K562 (cell line): ENCODE measurements at regions not wholly inside any gene's neighbourhood (a gene's known extent, or its start where the extent isn't known, plus 50 kb on each side); places are given as distances from the start of the nearest gene placed in this dataset.

Experiments
- ATAC-seq: fragments of 200-7000 bp; cut with Tn5 transposase; 3 replicates; pipeline ENCODE4 v1.9.1; 2020; ENCODE audit warnings: moderate library complexity
- BruUV-seq: library from RNA; stranded (reverse); fragments of 400-500 nt; replicated peaks from 2 replicates; lab custom pipeline; 2021; lab: Mats Ljungman, UMichigan
- CTCF ChIA-PET: fragments of 300-600 bp; formaldehyde crosslinking; extraction: SDS; loops from one replicate; lab custom pipeline; 2021; ENCODE audit warnings: low intra/inter-chr PET ratio; lab: Yijun Ruan, JAX
- POLR2A ChIA-PET: fragments of 300-600, 350-650 bp; sonication (Branson Sonifier 250); formaldehyde crosslinking; extraction: SDS; loops from one replicate; lab custom pipeline; 2021; ENCODE audit warnings: antibody characterized with exemption, inconsistent platforms; lab: Yijun Ruan, JAX
- DNase-seq, 4 experiments: peaks; one replicate each; pipeline versions ENCODE4 v3.0.0 to v3.0.0-alpha.2; 2011 to 2018; ENCODE audit warnings: low spot score in 3 of 4, mixed read lengths in 3 of 4; ENCODE audit errors: extremely low read depth in 1 of 4
- FAIRE-seq: peaks from 2 replicates; lab custom pipeline; 2011; peaks lifted over from hg19 to GRCh38; lab: Jason Lieb, UNC
- H2AFZ ChIP-seq: 2 replicates; pipeline ENCODE4 v1.6.0; 2011; ENCODE audit warnings: low read depth, low read length, control low read depth, inconsistent platforms
- H3K27ac ChIP-seq: fragments of 200-600 bp; 3 replicates; pipeline ENCODE4 v1.8.0; 2011; ENCODE audit warnings: low read depth, mild to moderate bottlenecking, control low read depth, inconsistent platforms, low read length, moderate library complexity, mixed read lengths; ENCODE audit errors: extremely low read depth
- H3K27me3 ChIP-seq, 2 experiments: fragments of 300-600 bp in 1 of 2; 2 replicates in 1 of 2; 3 replicates in 1 of 2; pipeline versions ENCODE4 v1.6.0 to v1.8.0; 2011; ENCODE audit warnings: inconsistent platforms in 2 of 2, low read length in 2 of 2, mild to moderate bottlenecking in 1 of 2, mixed read lengths in 1 of 2, moderate library complexity in 1 of 2; ENCODE audit not compliant: control insufficient read depth in 2 of 2, insufficient read depth in 2 of 2
- H3K36me3 ChIP-seq: fragments of 300-600 bp; 3 replicates; pipeline ENCODE4 v1.8.0; 2011; ENCODE audit warnings: mild to moderate bottlenecking, low read length, inconsistent platforms; ENCODE audit not compliant: control insufficient read depth, insufficient read depth
- H3K4me1 ChIP-seq, 2 experiments: fragments of 200-600 bp in 1 of 2; replicated peaks in 1 of 2; 2 replicates in 1 of 2; 3 replicates in 1 of 2; pipeline versions ENCODE4 v1.5.1 to v1.8.0; 2011; ENCODE audit warnings: inconsistent platforms in 2 of 2, low read length in 2 of 2, mild to moderate bottlenecking in 1 of 2, mixed read lengths in 1 of 2, moderate library complexity in 1 of 2; ENCODE audit not compliant: control insufficient read depth in 2 of 2, insufficient read depth in 2 of 2
- H3K4me2 ChIP-seq: 2 replicates; pipeline ENCODE4 v1.6.1; 2011; ENCODE audit warnings: low read length, control low read depth, inconsistent platforms, mixed read lengths; ENCODE audit not compliant: insufficient read depth
- H3K4me3 ChIP-seq: fragments of 200-600 bp; sonication (generic), shearing (Covaris generic); 2 replicates; pipeline ENCODE4 v1.5.1; 2016; ENCODE audit warnings: control low read depth, inconsistent platforms
- H3K79me2 ChIP-seq: fragments of 200-600 bp; 3 replicates; pipeline ENCODE4 v1.8.0; 2011; ENCODE audit warnings: low read length, inconsistent platforms; ENCODE audit not compliant: control insufficient read depth, insufficient read depth
- H3K9ac ChIP-seq, 2 experiments: 2 replicates each; pipeline versions ENCODE4 v1.6.0 to v1.6.1; 2011; ENCODE audit warnings: low read depth in 2 of 2, low read length in 2 of 2, control low read depth in 1 of 2, inconsistent platforms in 1 of 2, mild to moderate bottlenecking in 1 of 2, mixed read lengths in 1 of 2; ENCODE audit not compliant: insufficient read depth in 1 of 2
- H3K9me1 ChIP-seq: one replicate; pipeline ENCODE4 v1.6.0; 2011; ENCODE audit warnings: inconsistent platforms, mild to moderate bottlenecking, low read length, moderate library complexity; ENCODE audit not compliant: control insufficient read depth, insufficient read depth
- H3K9me3 ChIP-seq: replicated peaks from 2 replicates; pipeline ENCODE4 v1.5.1; 2011; ENCODE audit warnings: low read depth, low read length, inconsistent platforms; ENCODE audit not compliant: control insufficient read depth, insufficient read depth
- H4K20me1 ChIP-seq: replicated peaks from 2 replicates; pipeline ENCODE4 v1.6.1; 2011; ENCODE audit warnings: low read length, inconsistent platforms, mixed read lengths; ENCODE audit not compliant: control insufficient read depth, insufficient read depth
- ARHGAP35 ChIP-seq: fragments of 450-650 bp; IDR thresholded peaks from 2 replicates; pipeline ENCODE4 v1.6.1; 2018; ENCODE audit not compliant: partially characterized antibody
- CC2D1A ChIP-seq: fragments of 450-650 bp; IDR thresholded peaks from 2 replicates; pipeline ENCODE4 v1.6.1; 2017; ENCODE audit warnings: mild to moderate bottlenecking
- E2F3 ChIP-seq: fragments of 250-450 bp; sonication (Bioruptor Pico); IDR thresholded peaks from 2 replicates; pipeline ENCODE4 v1.4.0; 2020; ENCODE audit warnings: mild to moderate bottlenecking
- E2F4 ChIP-seq: sonication (generic); formaldehyde crosslinking; IDR thresholded peaks from 2 replicates; pipeline ENCODE4 v1.8.0; 2022; ENCODE audit warnings: mild to moderate bottlenecking, low read depth, missing genetic modification reagents
- ELK3 ChIP-seq: fragments of 450-650 bp; formaldehyde crosslinking; IDR thresholded peaks from 2 replicates; pipeline ENCODE4 v1.4.0; 2020; ENCODE audit warnings: mild to moderate bottlenecking
- GMEB1 ChIP-seq: fragments of 250-450 bp; sonication (Bioruptor Pico); IDR thresholded peaks from 2 replicates; pipeline ENCODE4 v1.4.0; 2020; ENCODE audit warnings: mild to moderate bottlenecking
- HMBOX1 ChIP-seq: sonication (generic); IDR thresholded peaks from 2 replicates; pipeline ENCODE4 v1.6.1; 2016
- HMG20B ChIP-seq: fragments of 250-450 bp; sonication (Bioruptor Pico); IDR thresholded peaks from 2 replicates; pipeline ENCODE4 v1.5.0; 2021; ENCODE audit warnings: mild to moderate bottlenecking
- HOXB6 ChIP-seq: fragments of 250-450 bp; sonication (Bioruptor Pico); IDR thresholded peaks from 2 replicates; pipeline ENCODE4 v1.5.1; 2022; ENCODE audit warnings: mild to moderate bottlenecking, borderline replicate concordance
- MAZ ChIP-seq, 2 experiments: fragments of 450-650 bp in 1 of 2; sonication (generic) in 1 of 2; formaldehyde crosslinking; IDR thresholded peaks in 1 of 2; conservative IDR thresholded peaks in 1 of 2; 2 replicates each; pipeline versions ENCODE4 v1.4.0 to v1.5.0; 2020; ENCODE audit warnings: mild to moderate bottlenecking in 1 of 2, missing genetic modification reagents in 1 of 2
- MCM2 ChIP-seq: fragments of 450-650 bp; IDR thresholded peaks from 2 replicates; pipeline ENCODE4 v1.6.1; 2017; ENCODE audit warnings: low read depth, mild to moderate bottlenecking
- SMAD2 ChIP-seq: fragments of 150-350 bp; IDR thresholded peaks from 2 replicates; pipeline ENCODE4 v1.6.1; 2014; ENCODE audit warnings: low read depth, mild to moderate bottlenecking, low read length
- THRA ChIP-seq: fragments of 450-650 bp; IDR thresholded peaks from 2 replicates; pipeline ENCODE4 v1.6.1; 2017; ENCODE audit warnings: mild to moderate bottlenecking, moderate library complexity
- ZBTB17 ChIP-seq: fragments of 450-650 bp; formaldehyde crosslinking; IDR thresholded peaks from 2 replicates; pipeline ENCODE4 v1.4.0; 2020; ENCODE audit warnings: mild to moderate bottlenecking
- ZEB2 ChIP-seq: fragments of 450-650 bp; IDR thresholded peaks from 2 replicates; pipeline ENCODE4 v1.6.1; 2016
- ZNF398 ChIP-seq: fragments of 250-450 bp; sonication (Bioruptor Pico); IDR thresholded peaks from 2 replicates; pipeline ENCODE4 v1.8.0; 2021; ENCODE audit warnings: moderate library complexity, mild to moderate bottlenecking, inconsistent platforms
- WGBS: fragments of 100-300 bp; shearing (Covaris generic); methylation state at CpG from one replicate; pipeline ENCODE4 v1.1.6; 2016; ENCODE audit warnings: low coverage, mixed read lengths; ENCODE audit not compliant: insufficient coverage; ENCODE audit errors: missing lambda C conversion rate; 5-methylcytosine and 5-hydroxymethylcytosine counted together
- in situ Hi-C: fragments of 300-500 bp; cut with MboI; formaldehyde crosslinking; loops from 4 replicates; pipeline ENCODE4 v1.15.0; 2018; ENCODE audit warnings: inconsistent platforms, mixed read lengths
- intact Hi-C: fragments of 100-400 bp; cut with micrococcal nuclease; formaldehyde crosslinking; loops from 2 replicates; pipeline ENCODE4 v1.14.2; 2022

GRCh38 chr22:47540011-47540410, 777.6 kb downstream of the TBC1D22A start:
- peak; percentile 80 for ATAC-seq
- CTCF ChIA-PET = no interaction called here
- no peak overlapping the region for H3K27ac ChIP-seq
- no peaks in the 10 kb centered on the region for H3K79me2 ChIP-seq
- H3K4me1 ChIP-seq = no peaks in the 10 kb centered on the region
- no peaks in the 10 kb centered on the region for H3K9me3 ChIP-seq
- BruUV-seq = no TSS peak
- FAIRE-seq = no peak
- no peak overlapping the region for H3K4me3 ChIP-seq
- intact Hi-C loops = no loop called here
- H3K36me3 ChIP-seq = no peaks in the 10 kb centered on the region
- H2AFZ ChIP-seq = no peak overlapping the region
- H3K9me1 ChIP-seq = no peaks in the 10 kb centered on the region
- peaks cover 0 to 13% of the 10 kb centered on the region in 2 experiments; a peak in 2 of 5 replicates for H3K27me3 ChIP-seq
- no peak overlapping the region; a peak in 1 of 4 replicates for H3K9ac ChIP-seq
- POLR2A ChIA-PET = interaction anchor here (0.7 kb wide), 1 partner anchor 10 kb away, joined by 3 read pairs; no protein-coding TSS in a partner anchor
- DNase-seq = no peak
- in situ Hi-C loops = no loop called here
- no peaks in the 10 kb centered on the region for H4K20me1 ChIP-seq
- 0% methylated on average over 2 of the region's 4 CpGs for WGBS
- H3K4me2 ChIP-seq = no peak overlapping the region
- TF ChIP-seq SMAD2 (no peak), THRA (no peak), HMBOX1 (no peak), ZBTB17 (CRISPR knock-in tag) (no peak), ZEB2 (no peak), CC2D1A (no peak), E2F3 (no peak), MCM2 (no peak), ZNF398 (CRISPR knock-in tag) (no peak), E2F4 (CRISPR knock-in tag) (no peak), HMG20B (CRISPR knock-in tag) (no peak), HOXB6 (CRISPR knock-in tag) (no peak), ARHGAP35 (no peak), MAZ (CRISPR knock-in tag; conservative IDR thresholded peaks at IDR 0.05 in 1 of 2, IDR thresholded peaks at IDR 0.05 in 1 of 2) (no peak), GMEB1 (no peak), ELK3 (CRISPR knock-in tag) (no peak)
